HCT116 (cell line): ENCODE measurements at regions not wholly inside any gene's neighbourhood (a gene's known extent, or its start where the extent isn't known, plus 50 kb on each side); places are given as distances from the start of the nearest gene placed in this dataset.

Source experiments
- ATAC-seq: fragments of 200-7000 bp; cut with Tn5 transposase; 2 replicates; pipeline ENCODE4 v1.9.1; 2020; ENCODE audit warnings: mild to moderate bottlenecking, moderate library complexity
- BruUV-seq: library from RNA; stranded (reverse); fragments of 400-500 nt; replicated peaks from 2 replicates; lab custom pipeline; 2021; lab: Mats Ljungman, UMichigan
- CTCF ChIA-PET: fragments of 300-600 bp; sonication (Branson Sonifier 250); formaldehyde crosslinking; loops from one replicate; lab custom pipeline; 2021; ENCODE audit warnings: antibody characterized with exemption; lab: Charles Lee
- POLR2A ChIA-PET: fragments of 300-600, 350-600 bp; sonication (Branson Sonifier 250); formaldehyde crosslinking; loops from one replicate; lab custom pipeline; 2021; ENCODE audit warnings: antibody characterized with exemption; lab: Charles Lee
- RAD21 ChIA-PET, 2 experiments: fragments of 300-600 bp; sonication (Branson Sonifier 250); formaldehyde crosslinking; loops; one replicate each; lab custom pipeline; 2023; ENCODE audit warnings: low total read pairs in 2 of 2; ENCODE audit not compliant: uncharacterized antibody in 2 of 2, unreplicated experiment in 2 of 2, low non-redundant PET in 1 of 2; lab: Charles Lee
- DNase-seq: peaks from one replicate; pipeline ENCODE4 v3.0.0-alpha.2; 2010; ENCODE audit warnings: low read depth, low spot score
- H2AFZ ChIP-seq: fragments of 200-600 bp; shearing (Covaris generic), sonication (generic); 2 replicates; pipeline ENCODE4 v1.6.1; 2017; ENCODE audit warnings: low read depth, mixed run types, mixed read lengths, antibody characterized with exemption, low read length; ENCODE audit not compliant: poor library complexity, severe bottlenecking
- H3K27ac ChIP-seq: 2 replicates; pipeline ENCODE4 v1.5.1; 2012; ENCODE audit warnings: low read depth, low read length
- H3K27me3 ChIP-seq: fragments of 200-600 bp; sonication (generic); 2 replicates; pipeline ENCODE4 v1.6.1; 2016; ENCODE audit warnings: mixed run types, low read length, mixed read lengths; ENCODE audit not compliant: insufficient read depth
- H3K36me3 ChIP-seq, 2 experiments: fragments of 200-500 bp in 1 of 2; fragments of 200-600 bp in 1 of 2; sonication (Bioruptor generic) in 1 of 2; sonication (generic) in 1 of 2; 2 replicates each; pipeline versions ENCODE4 v1.5.1 to v1.6.1; 2014 to 2016; ENCODE audit warnings: low read length in 2 of 2, inconsistent platforms in 1 of 2, mixed read lengths in 1 of 2, mixed run types in 1 of 2; ENCODE audit not compliant: insufficient read depth in 2 of 2, control insufficient read depth in 1 of 2
- H3K4me1 ChIP-seq, 2 experiments: fragments of 200-600 bp in 1 of 2; sonication (generic) in 1 of 2; 2 replicates each; pipeline versions ENCODE4 v1.5.1 to v1.6.1; 2012 to 2017; ENCODE audit warnings: low read length in 2 of 2, inconsistent platforms in 1 of 2, mild to moderate bottlenecking in 1 of 2, mixed read lengths in 1 of 2, mixed run types in 1 of 2, moderate library complexity in 1 of 2; ENCODE audit not compliant: insufficient read depth in 2 of 2, control insufficient read depth in 1 of 2
- H3K4me2 ChIP-seq: fragments of 200-600 bp; sonication (generic); 2 replicates; pipeline ENCODE4 v1.6.1; 2017; ENCODE audit warnings: mixed run types, low read length, mixed read lengths
- H3K4me3 ChIP-seq, 2 experiments: fragments of 200-600 bp in 1 of 2; sonication (generic) in 1 of 2; replicated peaks in 1 of 2; 2 replicates each; pipeline ENCODE4 v1.5.1; 2011 to 2016; ENCODE audit warnings: low read length in 2 of 2, control low read depth in 1 of 2, low read depth in 1 of 2, mild to moderate bottlenecking in 1 of 2, mixed read lengths in 1 of 2, mixed run types in 1 of 2
- H3K79me2 ChIP-seq: fragments of 200-600 bp; sonication (generic); 2 replicates; pipeline ENCODE4 v1.6.1; 2017; ENCODE audit warnings: mild to moderate bottlenecking, mixed run types, low read length, moderate library complexity, mixed read lengths; ENCODE audit not compliant: insufficient read depth
- H3K9ac ChIP-seq: fragments of 200-600 bp; sonication (generic); 2 replicates; pipeline ENCODE4 v1.6.1; 2016; ENCODE audit warnings: low read length, mixed read lengths
- H3K9me2 ChIP-seq: fragments of 200-600 bp; sonication (generic), shearing (Covaris generic); 2 replicates; pipeline ENCODE4 v1.6.1; 2017; ENCODE audit warnings: mixed run types, mild to moderate bottlenecking, moderate library complexity; ENCODE audit not compliant: insufficient read depth
- H3K9me3 ChIP-seq, 2 experiments: fragments of 200-500 bp in 1 of 2; fragments of 200-600 bp in 1 of 2; sonication (Bioruptor generic) in 1 of 2; sonication (generic) in 1 of 2; 2 replicates each; pipeline ENCODE4 v1.6.1; 2014 to 2017; ENCODE audit warnings: low read length in 2 of 2, mixed read lengths in 2 of 2, inconsistent platforms in 1 of 2, low read depth in 1 of 2, mild to moderate bottlenecking in 1 of 2, mixed run types in 1 of 2, moderate library complexity in 1 of 2; ENCODE audit not compliant: control insufficient read depth in 1 of 2, insufficient read depth in 1 of 2
- H4K20me1 ChIP-seq: fragments of 200-600 bp; sonication (generic), shearing (Covaris generic); 2 replicates; pipeline ENCODE4 v1.6.1; 2017; ENCODE audit warnings: mixed run types, mild to moderate bottlenecking, moderate library complexity; ENCODE audit not compliant: insufficient read depth
- CBX3 ChIP-seq: IDR thresholded peaks from 2 replicates; pipeline ENCODE4 v1.6.1; 2012; ENCODE audit warnings: low read depth
- EGR1 ChIP-seq: IDR thresholded peaks from 2 replicates; pipeline ENCODE4 v1.6.1; 2012; ENCODE audit warnings: low read depth
- ELF1 ChIP-seq: IDR thresholded peaks from 2 replicates; pipeline ENCODE4 v1.6.1; 2012; ENCODE audit warnings: low read depth, borderline replicate concordance
- EZH2 ChIP-seq: fragments of 200-600 bp; sonication (generic); IDR thresholded peaks from 2 replicates; pipeline ENCODE4 v1.6.1; 2017; ENCODE audit warnings: antibody characterized with exemption, mixed run types
- EZH2phosphoT487 ChIP-seq: fragments of 200-600 bp; IDR thresholded peaks from 2 replicates; pipeline ENCODE4 v1.6.1; 2018; ENCODE audit warnings: antibody characterized with exemption, borderline replicate concordance
- JUND ChIP-seq: IDR thresholded peaks from 2 replicates; pipeline ENCODE4 v1.6.1; 2012
- POLR2A ChIP-seq: IDR thresholded peaks from 2 replicates; pipeline ENCODE4 v1.7.0; 2011; ENCODE audit warnings: borderline replicate concordance; ENCODE audit not compliant: insufficient read depth, insufficient read length; ENCODE audit errors: extremely low read depth
- RAD21 ChIP-seq: IDR thresholded peaks from 2 replicates; pipeline ENCODE4 v1.6.1; 2012; ENCODE audit warnings: low read depth, mild to moderate bottlenecking
- SP1 ChIP-seq: IDR thresholded peaks from 2 replicates; pipeline ENCODE4 v1.6.1; 2012; ENCODE audit warnings: low read depth
- SRF ChIP-seq: IDR thresholded peaks from 2 replicates; pipeline ENCODE4 v1.6.1; 2012; ENCODE audit warnings: low read depth
- TCF7L2 ChIP-seq: IDR thresholded peaks from 2 replicates; pipeline ENCODE4 v1.7.0; 2011; ENCODE audit warnings: borderline replicate concordance, inconsistent platforms; ENCODE audit not compliant: insufficient read depth, insufficient read length; ENCODE audit errors: extremely low read depth
- YY1 ChIP-seq: IDR thresholded peaks from 2 replicates; pipeline ENCODE4 v1.6.1; 2011; ENCODE audit warnings: low read length, low read depth, moderate library complexity, mild to moderate bottlenecking; ENCODE audit not compliant: insufficient replicate concordance; ENCODE audit errors: extremely low read depth
- ZNF274 ChIP-seq: fragments of 200-500 bp; sonication (Bioruptor generic); IDR thresholded peaks from 2 replicates; pipeline ENCODE4 v1.6.1; 2014; ENCODE audit warnings: mild to moderate bottlenecking, low read depth, low read length, inconsistent platforms
- intact Hi-C: fragments of 100-400 bp; cut with micrococcal nuclease; formaldehyde crosslinking; loops from 2 replicates; pipeline ENCODE4 v1.10.0; 2022
- TF ChIP-seq, protein P1 (sequence below): IDR thresholded peaks from 2 replicates; pipeline ENCODE4 v1.6.1; 2012
- TF ChIP-seq, protein P2 (sequence below), 3 experiments: fragments of 200-600 bp in 1 of 3; sonication (generic) in 1 of 3; IDR thresholded peaks in 2 of 3; conservative IDR thresholded peaks in 1 of 3; 2 replicates each; pipeline ENCODE4 v1.5.1; 2012 to 2017; ENCODE audit warnings: low read depth in 2 of 3, low read length in 2 of 3, antibody characterized with exemption in 1 of 3, borderline replicate concordance in 1 of 3, control low read depth in 1 of 3, mild to moderate bottlenecking in 1 of 3, mixed read lengths in 1 of 3, mixed run types in 1 of 3, moderate library complexity in 1 of 3; ENCODE audit not compliant: insufficient read depth in 1 of 3
- TF ChIP-seq, protein P3 (sequence below): IDR thresholded peaks from 2 replicates; pipeline ENCODE4 v1.6.1; 2012; ENCODE audit warnings: low read depth

DNA sequence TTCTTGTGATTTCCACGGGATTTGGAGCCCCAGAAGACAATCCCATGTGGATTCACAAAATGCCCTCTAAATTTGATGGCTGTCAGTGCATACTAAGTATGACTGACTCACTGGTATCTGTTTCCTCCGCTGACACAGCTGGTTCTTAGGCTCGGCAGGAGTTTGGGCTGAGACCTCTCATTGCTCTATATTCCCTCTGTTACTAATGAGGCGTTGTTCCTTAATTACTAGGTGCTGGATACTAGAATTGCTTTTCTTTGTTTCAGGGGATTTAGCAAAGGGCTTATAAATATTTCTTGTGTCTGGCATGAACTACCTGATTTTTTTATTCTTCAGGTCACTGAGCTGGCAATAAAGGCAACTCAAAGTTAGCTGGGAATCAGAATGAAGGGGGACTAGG is 53.2 kb upstream of the EHF start (continued):
- no peak for TF ChIP-seq TCF7L2
- no peak for TF ChIP-seq SP1

DNA sequence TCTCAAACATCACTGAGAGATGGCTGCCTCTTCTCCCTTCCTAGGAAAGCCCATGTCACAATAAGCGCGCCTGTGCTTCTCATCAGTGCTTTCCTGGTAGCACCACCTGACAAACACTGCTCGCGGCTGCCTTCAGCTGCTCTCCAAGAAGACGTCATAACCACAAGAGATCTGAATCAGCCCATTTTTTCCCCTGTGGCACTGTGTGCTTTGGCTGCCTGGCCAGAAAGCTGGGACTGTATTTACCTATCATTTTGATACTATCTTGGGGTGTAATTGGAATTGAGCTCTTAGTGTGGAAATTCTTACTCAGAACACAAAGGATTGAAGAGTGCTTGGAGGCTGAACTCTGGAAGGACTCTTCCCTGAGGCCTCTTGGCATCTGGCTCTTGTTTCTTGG is 50.3 kb upstream of the EHF start:
- Histone ChIP-seq H3K27ac (no peak overlapping the region), H3K9me3 (no peaks in the 10 kb centered on the region), H3K79me2 (no peaks in the 10 kb centered on the region), H3K4me1 (peaks cover 0 to 18% of the 10 kb centered on the region in 2 experiments; a peak in 2 of 4 replicates), H3K9ac (no peak overlapping the region), H3K9me2 (no peaks in the 10 kb centered on the region), H2AFZ (peak overlapping the region; percentile 42), H4K20me1 (no peaks in the 10 kb centered on the region), H3K36me3 (no peaks in the 10 kb centered on the region), H3K27me3 (no peaks in the 10 kb centered on the region), H3K4me3 (no peak overlapping the region), H3K4me2 (peak overlapping the region; percentile 15)
- POLR2A ChIA-PET, result no interaction called here
- CTCF ChIA-PET, result interaction anchor here (1.1 kb wide), 1 partner anchor 15 kb away, joined by 3 read pairs; no protein-coding TSS in a partner anchor
- no peak for TF ChIP-seq EZH2
- no peak for TF ChIP-seq TCF7L2
- TF ChIP-seq, protein P1, sequence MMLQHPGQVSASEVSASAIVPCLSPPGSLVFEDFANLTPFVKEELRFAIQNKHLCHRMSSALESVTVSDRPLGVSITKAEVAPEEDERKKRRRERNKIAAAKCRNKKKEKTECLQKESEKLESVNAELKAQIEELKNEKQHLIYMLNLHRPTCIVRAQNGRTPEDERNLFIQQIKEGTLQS, result no peak
- TF ChIP-seq RAD21, result no peak
- no peak for TF ChIP-seq SP1
- no peak for TF ChIP-seq POLR2A
- TF ChIP-seq SRF, result no peak
- TF ChIP-seq EGR1, result no peak
- TF ChIP-seq JUND, result no peak
- no peak for TF ChIP-seq CBX3
- no peak for TF ChIP-seq ZNF274
- TF ChIP-seq, protein P2, sequence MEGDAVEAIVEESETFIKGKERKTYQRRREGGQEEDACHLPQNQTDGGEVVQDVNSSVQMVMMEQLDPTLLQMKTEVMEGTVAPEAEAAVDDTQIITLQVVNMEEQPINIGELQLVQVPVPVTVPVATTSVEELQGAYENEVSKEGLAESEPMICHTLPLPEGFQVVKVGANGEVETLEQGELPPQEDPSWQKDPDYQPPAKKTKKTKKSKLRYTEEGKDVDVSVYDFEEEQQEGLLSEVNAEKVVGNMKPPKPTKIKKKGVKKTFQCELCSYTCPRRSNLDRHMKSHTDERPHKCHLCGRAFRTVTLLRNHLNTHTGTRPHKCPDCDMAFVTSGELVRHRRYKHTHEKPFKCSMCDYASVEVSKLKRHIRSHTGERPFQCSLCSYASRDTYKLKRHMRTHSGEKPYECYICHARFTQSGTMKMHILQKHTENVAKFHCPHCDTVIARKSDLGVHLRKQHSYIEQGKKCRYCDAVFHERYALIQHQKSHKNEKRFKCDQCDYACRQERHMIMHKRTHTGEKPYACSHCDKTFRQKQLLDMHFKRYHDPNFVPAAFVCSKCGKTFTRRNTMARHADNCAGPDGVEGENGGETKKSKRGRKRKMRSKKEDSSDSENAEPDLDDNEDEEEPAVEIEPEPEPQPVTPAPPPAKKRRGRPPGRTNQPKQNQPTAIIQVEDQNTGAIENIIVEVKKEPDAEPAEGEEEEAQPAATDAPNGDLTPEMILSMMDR (IDR thresholded peaks at IDR 0.05 in 2 of 3, conservative IDR thresholded peaks at IDR 0.05 in 1 of 3; ENCODE audit: borderline replicate concordance in 1 of 3, insufficient read depth in 1 of 3, low read depth in 2 of 3, low read length in 2 of 3), result no peak
- TF ChIP-seq YY1, result no peak
- TF ChIP-seq ELF1, result no peak
- TF ChIP-seq, protein P3, sequence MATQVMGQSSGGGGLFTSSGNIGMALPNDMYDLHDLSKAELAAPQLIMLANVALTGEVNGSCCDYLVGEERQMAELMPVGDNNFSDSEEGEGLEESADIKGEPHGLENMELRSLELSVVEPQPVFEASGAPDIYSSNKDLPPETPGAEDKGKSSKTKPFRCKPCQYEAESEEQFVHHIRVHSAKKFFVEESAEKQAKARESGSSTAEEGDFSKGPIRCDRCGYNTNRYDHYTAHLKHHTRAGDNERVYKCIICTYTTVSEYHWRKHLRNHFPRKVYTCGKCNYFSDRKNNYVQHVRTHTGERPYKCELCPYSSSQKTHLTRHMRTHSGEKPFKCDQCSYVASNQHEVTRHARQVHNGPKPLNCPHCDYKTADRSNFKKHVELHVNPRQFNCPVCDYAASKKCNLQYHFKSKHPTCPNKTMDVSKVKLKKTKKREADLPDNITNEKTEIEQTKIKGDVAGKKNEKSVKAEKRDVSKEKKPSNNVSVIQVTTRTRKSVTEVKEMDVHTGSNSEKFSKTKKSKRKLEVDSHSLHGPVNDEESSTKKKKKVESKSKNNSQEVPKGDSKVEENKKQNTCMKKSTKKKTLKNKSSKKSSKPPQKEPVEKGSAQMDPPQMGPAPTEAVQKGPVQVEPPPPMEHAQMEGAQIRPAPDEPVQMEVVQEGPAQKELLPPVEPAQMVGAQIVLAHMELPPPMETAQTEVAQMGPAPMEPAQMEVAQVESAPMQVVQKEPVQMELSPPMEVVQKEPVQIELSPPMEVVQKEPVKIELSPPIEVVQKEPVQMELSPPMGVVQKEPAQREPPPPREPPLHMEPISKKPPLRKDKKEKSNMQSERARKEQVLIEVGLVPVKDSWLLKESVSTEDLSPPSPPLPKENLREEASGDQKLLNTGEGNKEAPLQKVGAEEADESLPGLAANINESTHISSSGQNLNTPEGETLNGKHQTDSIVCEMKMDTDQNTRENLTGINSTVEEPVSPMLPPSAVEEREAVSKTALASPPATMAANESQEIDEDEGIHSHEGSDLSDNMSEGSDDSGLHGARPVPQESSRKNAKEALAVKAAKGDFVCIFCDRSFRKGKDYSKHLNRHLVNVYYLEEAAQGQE, result no peak
- TF ChIP-seq EZH2phosphoT487, result no peak
- DNase-seq, result no peak
- ATAC-seq, result peak; percentile 44
- BruUV-seq, result no TSS peak
- intact Hi-C loops, result no loop called here
- RAD21 ChIA-PET, result no interaction called here
